ENCODE measurements at regions not wholly inside any gene's neighbourhood (a gene's known extent, or its start where the extent isn't known, plus 50 kb on each side); places are given as distances from the start of the nearest gene placed in this dataset.
"Not testable (repeated sequence)": the region's sequence is repeated elsewhere in the genome, so short reads cannot be mapped to it uniquely, and the experiment has no call there.

- not testable (repeated sequence) for TF ChIP-seq CTCF, POLR2A, EP300, POLR2AphosphoS5 (IDR thresholded peaks at IDR 0.05)
These were observed 51.9 kb upstream of the SLC1A4 start for GRCh38 chr2:64937314-64937686.
